ENCODE measurements at regions not wholly inside any gene's neighbourhood (a gene's known extent, or its start where the extent isn't known, plus 50 kb on each side); places are given as distances from the start of the nearest gene placed in this dataset.
"Not testable (repeated sequence)": the region's sequence is repeated elsewhere in the genome, so short reads cannot be mapped to it uniquely, and the experiment has no call there.

- in situ Hi-C loops (cut with MboI; ENCODE audit: low sequenced_read_pairs, unreplicated experiment) = no loop called here
- no peak for DNase-seq (ENCODE audit: low spot score)
- TF ChIP-seq CTCF (IDR thresholded peaks at IDR 0.05; ENCODE audit: borderline replicate concordance, control extremely low read depth, extremely low read depth, insufficient read depth, missing control alignments) = no peak
These were observed 79.8 kb upstream of the MEF2A start for GRCh38 chr15:99485992-99486370.

- in situ Hi-C loops (cut with MboI; ENCODE audit: low sequenced_read_pairs, unreplicated experiment) = no loop called here
- TF ChIP-seq CTCF (IDR thresholded peaks at IDR 0.05; ENCODE audit: borderline replicate concordance, control extremely low read depth, extremely low read depth, insufficient read depth, missing control alignments) = no peak
- no peak for DNase-seq (ENCODE audit: low spot score)
These were observed 79.1 kb upstream of the MEF2A start for GRCh38 chr15:99486371-99487336.

DNA sequence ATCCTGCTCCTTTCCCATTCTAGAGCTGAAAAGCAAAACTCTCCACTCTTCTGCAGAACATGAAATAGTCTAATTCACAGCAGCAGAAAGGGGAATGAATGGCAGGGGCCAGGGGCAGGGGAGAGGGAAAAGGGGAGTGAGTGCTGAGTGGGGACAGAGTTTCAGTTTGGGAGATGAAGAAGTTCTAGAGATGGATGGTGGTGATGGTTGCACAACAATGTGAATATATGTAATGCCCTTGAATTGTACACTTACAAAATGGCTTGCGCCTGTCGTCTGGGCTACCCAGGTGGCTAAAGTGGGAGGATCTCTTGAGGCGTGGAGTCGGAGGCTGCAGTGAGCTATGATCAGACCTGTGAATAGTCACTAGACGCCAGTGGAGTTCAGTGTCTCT is 78.5 kb upstream of the MEF2A start:
- in situ Hi-C loops (cut with MboI; ENCODE audit: low sequenced_read_pairs, unreplicated experiment) = no loop called here
- no peak for TF ChIP-seq CTCF (IDR thresholded peaks at IDR 0.05; ENCODE audit: borderline replicate concordance, control extremely low read depth, extremely low read depth, insufficient read depth, missing control alignments)
- no peak for DNase-seq (ENCODE audit: low spot score)

DNA sequence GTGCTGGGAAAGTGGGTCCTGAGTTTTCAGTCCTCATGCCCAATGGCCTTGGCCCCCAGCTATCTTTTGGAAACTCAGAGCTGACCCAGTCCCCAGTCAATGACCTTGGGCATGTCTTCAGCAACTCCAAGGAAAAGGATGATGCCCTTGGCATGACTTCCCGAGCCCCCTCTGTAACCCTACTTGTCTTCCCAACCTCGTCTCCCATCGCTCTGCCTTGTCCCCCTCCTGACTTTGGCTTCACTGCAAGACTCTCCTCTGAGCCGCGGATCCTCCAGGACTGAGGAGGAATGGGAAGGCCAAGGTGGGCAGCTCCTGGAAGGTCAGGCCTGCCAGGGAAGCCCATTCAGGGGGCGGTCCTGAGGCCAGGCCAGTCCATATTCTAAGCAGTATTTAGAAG is 73.5 kb upstream of the MEF2A start:
- no peak for DNase-seq (ENCODE audit: low spot score)
- in situ Hi-C loops (cut with MboI; ENCODE audit: low sequenced_read_pairs, unreplicated experiment) = no loop called here
- TF ChIP-seq CTCF (IDR thresholded peaks at IDR 0.05; ENCODE audit: borderline replicate concordance, control extremely low read depth, extremely low read depth, insufficient read depth, missing control alignments) = no peak

DNA sequence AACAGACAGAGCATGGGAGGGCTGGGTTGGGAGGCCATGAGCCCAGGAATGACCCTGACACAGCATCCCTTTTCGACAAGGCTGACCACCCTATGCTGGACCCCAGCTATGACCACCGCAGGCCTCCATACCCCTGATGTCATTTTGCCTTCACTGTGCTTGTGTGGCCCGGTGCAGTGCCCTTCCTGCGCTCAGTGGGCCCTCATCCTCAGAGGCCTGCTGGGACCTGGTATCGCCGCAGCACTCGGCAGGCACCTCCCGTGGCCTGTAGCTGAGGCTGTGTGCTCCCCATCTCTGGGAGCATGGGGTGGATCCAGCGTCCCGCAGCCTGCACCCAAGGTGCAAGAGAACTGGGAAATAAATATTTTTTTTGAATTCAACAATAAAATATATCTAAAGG is 73.1 kb upstream of the MEF2A start:
- no peak for DNase-seq (ENCODE audit: low spot score)
- no peak for TF ChIP-seq CTCF (IDR thresholded peaks at IDR 0.05; ENCODE audit: borderline replicate concordance, control extremely low read depth, extremely low read depth, insufficient read depth, missing control alignments)
- in situ Hi-C loops (cut with MboI; ENCODE audit: low sequenced_read_pairs, unreplicated experiment) = no loop called here

- in situ Hi-C loops (cut with MboI; ENCODE audit: low sequenced_read_pairs, unreplicated experiment) = no loop called here
These were observed 72.3 kb upstream of the MEF2A start for GRCh38 chr15:99493461-99493860.

DNA sequence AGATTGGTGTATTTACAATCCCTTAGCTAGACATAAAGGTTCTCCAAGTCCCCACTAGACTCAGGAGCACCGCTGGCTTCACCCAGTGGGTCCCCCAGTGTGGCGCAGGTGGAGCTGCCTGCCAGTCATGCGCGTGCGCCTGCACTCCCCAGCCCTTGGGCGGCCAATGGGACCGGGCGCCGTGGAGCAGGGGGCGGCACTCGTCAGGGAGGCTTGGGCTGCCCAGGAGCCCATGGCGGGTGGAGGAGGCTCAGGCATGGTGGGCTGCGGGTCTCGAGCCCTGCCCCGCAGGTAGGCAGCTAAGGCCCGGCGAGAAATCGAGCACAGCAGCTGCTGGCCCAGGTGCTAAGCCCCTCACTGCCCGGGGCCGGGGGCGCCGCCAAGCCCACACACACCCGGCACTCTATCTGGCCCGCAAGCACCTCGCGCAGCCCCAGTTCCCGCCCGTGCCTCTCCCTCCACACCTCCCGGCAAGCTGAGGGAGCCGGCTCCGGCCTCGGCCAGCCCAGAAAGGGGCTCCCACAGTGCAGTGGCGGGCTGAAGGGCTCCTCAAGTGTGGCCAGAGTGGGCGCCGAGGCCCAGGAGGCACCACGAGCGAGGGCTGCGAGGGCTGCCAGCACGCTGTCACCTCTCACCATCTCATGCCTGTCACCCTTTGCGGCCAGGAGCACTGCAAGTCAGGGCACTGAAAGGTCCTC is 71.1 kb upstream of the MEF2A start:
- in situ Hi-C loops (cut with MboI; ENCODE audit: low sequenced_read_pairs, unreplicated experiment); DNase-seq (ENCODE audit: low spot score): not testable (repeated sequence)

More at GRCh38 chr15:99493461-99493860, 72.3 kb upstream of the MEF2A start:
- no peak for DNase-seq (ENCODE audit: low spot score)
- no peak for TF ChIP-seq CTCF (IDR thresholded peaks at IDR 0.05; ENCODE audit: borderline replicate concordance, control extremely low read depth, extremely low read depth, insufficient read depth, missing control alignments)
